WTC11 (cell line): ENCODE measurements at regions not wholly inside any gene's neighbourhood (a gene's known extent, or its start where the extent isn't known, plus 50 kb on each side); places are given as distances from the start of the nearest gene placed in this dataset.

Experiments
- CTCF ChIP-seq: fragments of 200-600 bp; IDR thresholded peaks from 2 replicates; pipeline ENCODE4 v1.8.0; 2022; ENCODE audit warnings: antibody characterized with exemption
- GABPB1 ChIP-seq: sonication (generic); formaldehyde crosslinking; IDR thresholded peaks from 2 replicates; pipeline ENCODE4 v1.8.1; 2023; ENCODE audit warnings: mild to moderate bottlenecking, missing genetic modification reagents
- HMGA2 ChIP-seq: fragments of 250-450 bp; sonication (Bioruptor Pico); IDR thresholded peaks from 2 replicates; pipeline ENCODE4 v1.4.0; 2021; ENCODE audit warnings: mild to moderate bottlenecking, moderate library complexity
- NFYB ChIP-seq: sonication (generic); formaldehyde crosslinking; conservative IDR thresholded peaks from 2 replicates; pipeline ENCODE4 v1.8.0; 2022; ENCODE audit warnings: low read depth, missing genetic modification reagents
- NR3C1 ChIP-seq: sonication (generic); formaldehyde crosslinking; conservative IDR thresholded peaks from 2 replicates; pipeline ENCODE4 v1.8.1; 2023; ENCODE audit warnings: low read depth, mild to moderate bottlenecking, missing genetic modification reagents
- SP1 ChIP-seq: sonication (generic); formaldehyde crosslinking; conservative IDR thresholded peaks from 2 replicates; pipeline ENCODE4 v1.8.1; 2022; ENCODE audit warnings: missing genetic modification reagents
- TCF7 ChIP-seq: sonication (generic); formaldehyde crosslinking; IDR thresholded peaks from 2 replicates; pipeline ENCODE4 v1.8.0; 2022; ENCODE audit warnings: mild to moderate bottlenecking, low read depth, missing genetic modification reagents, moderate library complexity

- TF ChIP-seq CTCF, result no peak
- no peak for TF ChIP-seq NFYB (CRISPR knock-in tag)
- no peak for TF ChIP-seq GABPB1 (CRISPR knock-in tag)
- TF ChIP-seq HMGA2 (CRISPR knock-in tag), result no peak
- TF ChIP-seq SP1 (CRISPR knock-in tag), result no peak
- no peak for TF ChIP-seq NR3C1 (CRISPR knock-in tag)
- TF ChIP-seq TCF7 (CRISPR knock-in tag), result no peak
Observed at GRCh38 chr20:58575776-58576602, 60.8 kb upstream of the APCDD1L start.
